Omental fat pad (tissue), 3 donors: ENCODE measurements at regions not wholly inside any gene's neighbourhood (a gene's known extent, or its start where the extent isn't known, plus 50 kb on each side); places are given as distances from the start of the nearest gene placed in this dataset.

Experiments used
- ATAC-seq: fragments of 150-250 bp; one replicate; pipeline ENCODE4 v1.9.1; 2016; ENCODE audit warnings: mild to moderate bottlenecking, moderate library complexity; ENCODE audit not compliant: low FRiP score
- DNase-seq: peaks from one replicate; pipeline ENCODE4 v3.0.0-alpha.2; 2019; ENCODE audit warnings: low spot score
- CTCF ChIP-seq, 3 donors: fragments of 450-650 bp; IDR thresholded peaks; one replicate each; pipeline ENCODE4 v1.5.1; 2016 to 2017; ENCODE audit warnings: antibody characterized with exemption in 3 of 3, mild to moderate bottlenecking in 3 of 3, moderate library complexity in 2 of 3

- ATAC-seq, result no peak
- no peak for TF ChIP-seq CTCF (IDR thresholded peaks at IDR 0.05)
Measured at GRCh38 chr2:183232161-183232865, 108.1 kb downstream of the NUP35 start.

GRCh38 chr2:183242937-183243336 is 118.7 kb downstream of the NUP35 start:
- no peak for TF ChIP-seq CTCF (IDR thresholded peaks at IDR 0.05)
- no peak for DNase-seq
- ATAC-seq, result no peak

More at GRCh38 chr2:183232161-183232865, 108.1 kb downstream of the NUP35 start:
- no peak for DNase-seq

- ATAC-seq (no peak), DNase-seq (no peak)
- TF ChIP-seq CTCF (IDR thresholded peaks at IDR 0.05), result no peak
Measured at GRCh38 chr2:183243758-183244157, 119.5 kb downstream of the NUP35 start.

GRCh38 chr2:183244300-183244844 is 120.1 kb downstream of the NUP35 start:
- DNase-seq, result no peak
- TF ChIP-seq CTCF (IDR thresholded peaks at IDR 0.05), result no peak
- ATAC-seq, result no peak

GRCh38 chr2:183248866-183249567 is 124.8 kb downstream of the NUP35 start:
- TF ChIP-seq CTCF (IDR thresholded peaks at IDR 0.05), result no peak
- no peak for DNase-seq
- no peak for ATAC-seq

- no peak for TF ChIP-seq CTCF (IDR thresholded peaks at IDR 0.05)
- DNase-seq, result no peak
- ATAC-seq, result no peak
Measured at GRCh38 chr2:183250061-183250460, 125.8 kb downstream of the NUP35 start.
